ENCODE measurements at regions not wholly inside any gene's neighbourhood (a gene's known extent, or its start where the extent isn't known, plus 50 kb on each side); places are given as distances from the start of the nearest gene placed in this dataset.
"Not testable (repeated sequence)": the region's sequence is repeated elsewhere in the genome, so short reads cannot be mapped to it uniquely, and the experiment has no call there.

GRCh38 chr20:52001999-52002666 lies 189.4 kb downstream of the ZFP64 start:
- H4K91ac ChIP-seq (ENCODE audit: low read depth, low read length) = no peak overlapping the region
- whole genome bisulfite sequencing (ENCODE audit: extremely low coverage, insufficient coverage, insufficient read length) = no CpG with 5 or more reads among the region's 8 CpGs
- no peak overlapping the region for H2BK120ac ChIP-seq (ENCODE audit: insufficient read depth, low read length, poor library complexity)
- no peaks in the 10 kb centered on the region for H3K4me1 ChIP-seq (ENCODE audit: control insufficient read depth in 1 of 2, insufficient read depth in 2 of 2, low read length in 2 of 2)
- no peak overlapping the region for H4K8ac ChIP-seq (ENCODE audit: low read depth, low read length)
- no peak overlapping the region for H3K4ac ChIP-seq (ENCODE audit: low read depth, low read length)
- H3K9me3 ChIP-seq (ENCODE audit: insufficient read depth, low read depth, low read length) = no peaks in the 10 kb centered on the region
- no peak for DNase-seq
- H3K4me2 ChIP-seq (ENCODE audit: low read length) = no peak overlapping the region
- no peak overlapping the region for H2BK5ac ChIP-seq (ENCODE audit: low read depth, low read length, poor library complexity)
- H3K36me3 ChIP-seq (ENCODE audit: control insufficient read depth in 1 of 2, insufficient read depth in 2 of 2, low read length in 2 of 2) = no peaks in the 10 kb centered on the region
- no peaks in the 10 kb centered on the region for H3K27me3 ChIP-seq (ENCODE audit: insufficient read depth, low read length)
- H2AK5ac ChIP-seq (ENCODE audit: low read length) = no peak overlapping the region
- H2BK12ac ChIP-seq (ENCODE audit: low read length) = no peak overlapping the region
- H3K79me1 ChIP-seq (ENCODE audit: low read length) = no peaks in the 10 kb centered on the region
- no peak overlapping the region for H2AFZ ChIP-seq (ENCODE audit: insufficient read depth, low read length, poor library complexity)
- no peak overlapping the region for H3K27ac ChIP-seq (ENCODE audit: low read depth, low read length)
- H3K23ac ChIP-seq (ENCODE audit: low read length) = no peak overlapping the region
- no peaks in the 10 kb centered on the region for H3K79me2 ChIP-seq (ENCODE audit: control insufficient read depth, insufficient read depth, low read length, poor library complexity)
- no peak overlapping the region for H4K12ac ChIP-seq (ENCODE audit: low read depth, low read length)
- no peak overlapping the region for H3K18ac ChIP-seq (ENCODE audit: low read length)
- no peak overlapping the region for H3K4me3 ChIP-seq (ENCODE audit: low read depth, low read length)
- no peak overlapping the region for H3K14ac ChIP-seq (ENCODE audit: low read length)
- H3K9ac ChIP-seq (ENCODE audit: low read length) = no peak overlapping the region

DNA sequence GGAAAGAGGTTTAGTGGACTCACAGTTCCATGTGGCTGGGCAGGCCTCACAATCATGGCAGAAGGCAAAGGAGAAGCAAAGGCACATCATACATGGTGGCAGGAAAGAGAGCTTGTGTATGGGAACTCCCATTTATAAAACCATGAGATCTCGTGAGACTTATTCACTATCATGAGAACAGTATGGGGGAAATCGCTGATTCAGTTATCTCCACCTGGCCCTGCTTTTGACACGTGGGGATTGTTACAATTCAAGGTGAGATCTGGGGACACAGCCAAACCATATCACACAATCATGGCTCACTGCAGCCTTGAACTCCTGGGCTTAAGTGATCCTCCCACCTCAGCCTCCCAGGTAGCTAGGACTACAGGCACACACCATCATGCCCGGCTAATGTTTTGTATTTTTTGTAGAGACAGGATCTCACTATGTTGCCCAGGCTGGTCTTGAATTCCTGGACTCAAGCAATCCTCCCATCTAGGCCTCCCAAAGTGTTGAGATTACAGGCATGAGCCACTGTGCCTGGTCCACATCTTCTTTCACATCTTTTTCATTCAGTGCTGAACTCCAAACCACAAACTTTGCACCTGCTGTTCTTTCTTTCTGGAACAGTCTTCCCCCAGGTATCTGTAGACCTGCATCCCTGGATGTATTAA lies 194.2 kb downstream of the ZFP64 start:
- H3K18ac ChIP-seq (ENCODE audit: low read length); H3K4me3 ChIP-seq (ENCODE audit: low read depth, low read length); H2BK12ac ChIP-seq (ENCODE audit: low read length); H4K91ac ChIP-seq (ENCODE audit: low read depth, low read length); H2BK120ac ChIP-seq (ENCODE audit: insufficient read depth, low read length, poor library complexity); H2AFZ ChIP-seq (ENCODE audit: insufficient read depth, low read length, poor library complexity); DNase-seq; H3K4me2 ChIP-seq (ENCODE audit: low read length); H2BK5ac ChIP-seq (ENCODE audit: low read depth, low read length, poor library complexity); H2AK5ac ChIP-seq (ENCODE audit: low read length); H3K36me3 ChIP-seq (ENCODE audit: control insufficient read depth in 1 of 2, insufficient read depth in 2 of 2, low read length in 2 of 2); H3K79me1 ChIP-seq (ENCODE audit: low read length); H3K9ac ChIP-seq (ENCODE audit: low read length); H3K27me3 ChIP-seq (ENCODE audit: insufficient read depth, low read length); H3K79me2 ChIP-seq (ENCODE audit: control insufficient read depth, insufficient read depth, low read length, poor library complexity); H3K4ac ChIP-seq (ENCODE audit: low read depth, low read length); H3K27ac ChIP-seq (ENCODE audit: low read depth, low read length); H3K9me3 ChIP-seq (ENCODE audit: insufficient read depth, low read depth, low read length); H3K23ac ChIP-seq (ENCODE audit: low read length); H4K8ac ChIP-seq (ENCODE audit: low read depth, low read length); H3K14ac ChIP-seq (ENCODE audit: low read length); H4K12ac ChIP-seq (ENCODE audit: low read depth, low read length); H3K4me1 ChIP-seq (ENCODE audit: control insufficient read depth in 1 of 2, insufficient read depth in 2 of 2, low read length in 2 of 2): not testable (repeated sequence)
- whole genome bisulfite sequencing (ENCODE audit: extremely low coverage, insufficient coverage, insufficient read length) = no CpG with 5 or more reads among the region's 4 CpGs

- Histone ChIP-seq H3K79me2 (ENCODE audit: control insufficient read depth, insufficient read depth, low read length, poor library complexity) (no peaks in the 10 kb centered on the region), H3K9ac (ENCODE audit: low read length) (peak overlapping the region; percentile 25), H3K27me3 (ENCODE audit: insufficient read depth, low read length) (no peaks in the 10 kb centered on the region), H3K36me3 (ENCODE audit: control insufficient read depth in 1 of 2, insufficient read depth in 2 of 2, low read length in 2 of 2) (no peaks in the 10 kb centered on the region), H3K23ac (ENCODE audit: low read length) (no peak overlapping the region), H3K4me3 (ENCODE audit: low read depth, low read length) (no peak overlapping the region), H4K8ac (ENCODE audit: low read depth, low read length) (no peak overlapping the region), H2BK12ac (ENCODE audit: low read length) (no peak overlapping the region), H3K18ac (ENCODE audit: low read length) (no peak overlapping the region), H4K12ac (ENCODE audit: low read depth, low read length) (no peak overlapping the region), H3K4me1 (ENCODE audit: control insufficient read depth in 1 of 2, insufficient read depth in 2 of 2, low read length in 2 of 2) (no peaks in the 10 kb centered on the region), H4K91ac (ENCODE audit: low read depth, low read length) (no peak overlapping the region), H3K4ac (ENCODE audit: low read depth, low read length) (no peak overlapping the region), H3K9me3 (ENCODE audit: insufficient read depth, low read depth, low read length) (no peaks in the 10 kb centered on the region), H3K14ac (ENCODE audit: low read length) (no peak overlapping the region), H2AK5ac (ENCODE audit: low read length) (no peak overlapping the region), H3K79me1 (ENCODE audit: low read length) (no peaks in the 10 kb centered on the region), H2BK5ac (ENCODE audit: low read depth, low read length, poor library complexity) (no peak overlapping the region), H3K27ac (ENCODE audit: low read depth, low read length) (no peak overlapping the region), H2BK120ac (ENCODE audit: insufficient read depth, low read length, poor library complexity) (no peak overlapping the region), H2AFZ (ENCODE audit: insufficient read depth, low read length, poor library complexity) (no peak overlapping the region), H3K4me2 (ENCODE audit: low read length) (no peak overlapping the region)
- WGBS (ENCODE audit: extremely low coverage, insufficient coverage, insufficient read length) = no CpG with 5 or more reads among the region's 3 CpGs
- no peak for DNase-seq
These were observed 193.2 kb upstream of the SALL4 start for GRCh38 chr20:51995551-51995951.

DNA sequence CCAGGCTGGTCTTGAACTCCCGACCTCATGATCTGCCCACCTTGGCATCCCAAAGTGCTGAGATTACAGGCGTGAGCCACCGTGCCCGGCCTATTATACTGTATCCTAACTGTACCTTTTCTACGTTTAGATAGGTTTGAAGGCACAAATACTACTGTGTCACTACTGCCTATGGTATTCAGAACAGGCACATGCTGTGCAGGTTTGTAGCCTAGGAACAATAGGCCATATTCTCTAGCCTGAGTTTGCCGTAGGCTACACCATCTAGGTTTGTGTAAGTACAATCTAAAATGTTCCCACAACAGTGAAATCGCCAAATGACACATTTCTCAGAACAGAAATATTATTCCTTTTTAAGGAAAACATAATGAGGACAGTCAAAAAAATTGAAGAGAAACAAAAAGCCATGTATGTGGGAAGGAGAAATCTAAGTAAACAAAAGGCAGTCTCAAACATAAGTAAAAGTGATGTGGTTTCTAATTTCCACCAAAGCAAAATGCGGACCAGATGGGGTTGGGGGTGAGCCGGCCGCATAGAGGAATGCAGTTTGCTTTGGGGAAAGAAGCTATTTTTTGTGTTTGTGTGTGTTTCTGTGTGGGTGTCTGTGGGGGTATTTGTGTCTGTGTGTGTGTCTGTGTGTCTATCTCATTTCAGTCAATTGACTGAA lies 192.6 kb upstream of the SALL4 start:
- no peak overlapping the region for H3K9ac ChIP-seq (ENCODE audit: low read length)
- H3K4me2 ChIP-seq (ENCODE audit: low read length) = no peak overlapping the region
- H2AK5ac ChIP-seq (ENCODE audit: low read length) = no peak overlapping the region
- no peak overlapping the region for H4K91ac ChIP-seq (ENCODE audit: low read depth, low read length)
- DNase-seq = no peak
- H2BK12ac ChIP-seq (ENCODE audit: low read length) = no peak overlapping the region
- H3K23ac ChIP-seq (ENCODE audit: low read length) = no peak overlapping the region
- no peak overlapping the region for H2BK5ac ChIP-seq (ENCODE audit: low read depth, low read length, poor library complexity)
- H3K4me1 ChIP-seq (ENCODE audit: control insufficient read depth in 1 of 2, insufficient read depth in 2 of 2, low read length in 2 of 2) = no peaks in the 10 kb centered on the region
- no peak overlapping the region for H3K4ac ChIP-seq (ENCODE audit: low read depth, low read length)
- H2BK120ac ChIP-seq (ENCODE audit: insufficient read depth, low read length, poor library complexity) = no peak overlapping the region
- no peak overlapping the region for H4K12ac ChIP-seq (ENCODE audit: low read depth, low read length)
- no peak overlapping the region for H4K8ac ChIP-seq (ENCODE audit: low read depth, low read length)
- no peaks in the 10 kb centered on the region for H3K79me1 ChIP-seq (ENCODE audit: low read length)
- no peaks in the 10 kb centered on the region for H3K36me3 ChIP-seq (ENCODE audit: control insufficient read depth in 1 of 2, insufficient read depth in 2 of 2, low read length in 2 of 2)
- H3K79me2 ChIP-seq (ENCODE audit: control insufficient read depth, insufficient read depth, low read length, poor library complexity) = no peaks in the 10 kb centered on the region
- no peak overlapping the region for H3K14ac ChIP-seq (ENCODE audit: low read length)
- H3K27me3 ChIP-seq (ENCODE audit: insufficient read depth, low read length) = no peaks in the 10 kb centered on the region
- H2AFZ ChIP-seq (ENCODE audit: insufficient read depth, low read length, poor library complexity) = no peak overlapping the region
- no peak overlapping the region for H3K27ac ChIP-seq (ENCODE audit: low read depth, low read length)
- H3K9me3 ChIP-seq (ENCODE audit: insufficient read depth, low read depth, low read length) = no peaks in the 10 kb centered on the region
- H3K4me3 ChIP-seq (ENCODE audit: low read depth, low read length) = no peak overlapping the region
- H3K18ac ChIP-seq (ENCODE audit: low read length) = no peak overlapping the region
- WGBS (ENCODE audit: extremely low coverage, insufficient coverage, insufficient read length) = no CpG with 5 or more reads among the region's 10 CpGs

Measured in trophoblast cell (in vitro differentiated cells and primary cell).